Kidney tubule cell (primary cell): ENCODE measurements at regions not wholly inside any gene's neighbourhood (a gene's known extent, or its start where the extent isn't known, plus 50 kb on each side); places are given as distances from the start of the nearest gene placed in this dataset.
"Not testable (repeated sequence)": the region's sequence is repeated elsewhere in the genome, so short reads cannot be mapped to it uniquely, and the experiment has no call there.

Source experiments
- DNase-seq: peaks from one replicate; pipeline ENCODE4 v3.0.0-alpha.2; 2018; ENCODE audit warnings: low spot score

- peak; percentile 31 for DNase-seq
Observed at GRCh38 chr17:72175787-72176515, 55.1 kb downstream of the SOX9 start.

GRCh38 chr17:72176516-72176851 is 55.7 kb downstream of the SOX9 start:
- no peak for DNase-seq

GRCh38 chr17:72176951-72177660 is 56.3 kb downstream of the SOX9 start:
- no peak for DNase-seq

- no peak for DNase-seq
Observed at GRCh38 chr17:72177738-72178137, 56.9 kb downstream of the SOX9 start.

- no peak for DNase-seq
Observed at GRCh38 chr17:72182371-72182873, 61.6 kb downstream of the SOX9 start.

GRCh38 chr17:72183194-72183685 is 62.4 kb downstream of the SOX9 start:
- no peak for DNase-seq

- DNase-seq, result no peak
Observed at GRCh38 chr17:72184805-72185204, 64.0 kb downstream of the SOX9 start.

- DNase-seq, result no peak
Observed at GRCh38 chr17:72185564-72185963, 64.7 kb downstream of the SOX9 start.

- no peak for DNase-seq
Observed at GRCh38 chr17:72187556-72187955, 66.7 kb downstream of the SOX9 start.

- DNase-seq, result no peak
Observed at GRCh38 chr17:72188801-72189200, 68.0 kb downstream of the SOX9 start.

GRCh38 chr17:72189768-72190593 is 69.2 kb downstream of the SOX9 start:
- no peak for DNase-seq

GRCh38 chr17:72191356-72191755 is 70.5 kb downstream of the SOX9 start:
- no peak for DNase-seq

- DNase-seq, result peak; percentile 67
Observed at GRCh38 chr17:72191921-72192799, 71.3 kb downstream of the SOX9 start.

GRCh38 chr17:72192800-72193192 is 72.0 kb downstream of the SOX9 start:
- peak; percentile 30 for DNase-seq

- DNase-seq, result no peak
Observed at GRCh38 chr17:72193391-72194106, 72.7 kb downstream of the SOX9 start.

GRCh38 chr17:72194107-72194440 is 73.3 kb downstream of the SOX9 start:
- DNase-seq, result not testable (repeated sequence)

- DNase-seq, result peak; percentile 62
Observed at GRCh38 chr17:72199256-72199655, 78.4 kb downstream of the SOX9 start.

- no peak for DNase-seq
Observed at GRCh38 chr17:72204742-72205141, 83.9 kb downstream of the SOX9 start.

- DNase-seq, result no peak
Observed at GRCh38 chr17:72205357-72205756, 84.5 kb downstream of the SOX9 start.

- DNase-seq, result no peak
Observed at GRCh38 chr17:72205822-72206221, 85.0 kb downstream of the SOX9 start.

- no peak for DNase-seq
Observed at GRCh38 chr17:72206376-72206775, 85.6 kb downstream of the SOX9 start.
